Stomach smooth muscle (tissue), 2 donors: ENCODE measurements at regions not wholly inside any gene's neighbourhood (a gene's known extent, or its start where the extent isn't known, plus 50 kb on each side); places are given as distances from the start of the nearest gene placed in this dataset.

Experiments used
- H3K27ac ChIP-seq: one replicate; pipeline ENCODE4 v1.7.0; 2013; ENCODE audit warnings: mild to moderate bottlenecking, low read length, inconsistent platforms
- H3K27me3 ChIP-seq, 2 donors: one replicate each; pipeline ENCODE4 v1.7.0; 2013; ENCODE audit warnings: low read length in 2 of 2; ENCODE audit not compliant: insufficient read depth in 2 of 2, control insufficient read depth in 1 of 2
- H3K36me3 ChIP-seq, 2 donors: one replicate each; pipeline ENCODE4 v1.7.0; 2013; ENCODE audit warnings: low read length in 2 of 2; ENCODE audit not compliant: control insufficient read depth in 2 of 2, insufficient read depth in 2 of 2
- H3K4me1 ChIP-seq: one replicate; pipeline ENCODE4 v1.7.0; 2013; ENCODE audit warnings: low read length; ENCODE audit not compliant: control insufficient read depth, insufficient read depth
- H3K4me3 ChIP-seq, 2 donors: one replicate each; pipeline ENCODE4 v1.7.0; 2013; ENCODE audit warnings: low read length in 2 of 2
- H3K9ac ChIP-seq, 2 donors: one replicate each; pipeline ENCODE4 v1.7.0; 2013; ENCODE audit warnings: low read length in 2 of 2, mild to moderate bottlenecking in 1 of 2
- H3K9me3 ChIP-seq, 2 donors: one replicate each; pipeline ENCODE4 v1.7.0; 2013; ENCODE audit warnings: low read length in 2 of 2; ENCODE audit not compliant: control insufficient read depth in 2 of 2
- donor health status: healthy.
- donor health status: Pancreatic carcinoma.

GRCh38 chrX:46398874-46399273, 146.3 kb downstream of the ZNF674 start:
- Histone ChIP-seq H3K9me3 (peaks cover 0 to 4% of the 10 kb centered on the region in 2 donors), H3K4me3 (no peak overlapping the region), H3K9ac (no peak overlapping the region), H3K27ac (no peak overlapping the region), H3K36me3 (no peaks in the 10 kb centered on the region), H3K27me3 (peaks cover 0 to 2% of the 10 kb centered on the region in 2 donors), H3K4me1 (no peaks in the 10 kb centered on the region)

GRCh38 chrX:46398126-46398525, 147.1 kb downstream of the ZNF674 start:
- Histone ChIP-seq H3K27me3 (peaks cover 0 to 2% of the 10 kb centered on the region in 2 donors), H3K36me3 (no peaks in the 10 kb centered on the region), H3K4me3 (no peak overlapping the region), H3K9ac (no peak overlapping the region), H3K27ac (no peak overlapping the region), H3K9me3 (peaks cover 0 to 4% of the 10 kb centered on the region in 2 donors), H3K4me1 (no peaks in the 10 kb centered on the region)

GRCh38 chrX:46386511-46386910, 158.7 kb downstream of the ZNF674 start:
- H3K4me1 ChIP-seq = no peaks in the 10 kb centered on the region
- peaks cover 0 to 8% of the 10 kb centered on the region in 2 donors for H3K27me3 ChIP-seq
- H3K36me3 ChIP-seq = no peaks in the 10 kb centered on the region

GRCh38 chrX:46383006-46383405, 162.2 kb downstream of the ZNF674 start:
- Histone ChIP-seq H3K36me3 (no peaks in the 10 kb centered on the region), H3K27me3 (peaks cover 0 to 7% of the 10 kb centered on the region in 2 donors), H3K27ac (no peak overlapping the region), H3K9ac (no peak overlapping the region), H3K4me3 (no peak overlapping the region), H3K9me3 (no peaks in the 10 kb centered on the region), H3K4me1 (no peaks in the 10 kb centered on the region)

More at GRCh38 chrX:46386511-46386910, 158.7 kb downstream of the ZNF674 start:
- Histone ChIP-seq H3K9ac (no peak overlapping the region), H3K4me3 (no peak overlapping the region), H3K27ac (no peak overlapping the region), H3K9me3 (no peaks in the 10 kb centered on the region)

- Histone ChIP-seq H3K27ac (no peak overlapping the region), H3K9me3 (no peaks in the 10 kb centered on the region), H3K4me3 (no peak overlapping the region), H3K4me1 (no peaks in the 10 kb centered on the region), H3K9ac (no peak overlapping the region), H3K27me3 (peaks cover 0 to 7% of the 10 kb centered on the region in 2 donors), H3K36me3 (no peaks in the 10 kb centered on the region)
Measured at GRCh38 chrX:46382595-46382994, 162.6 kb downstream of the ZNF674 start.

GRCh38 chrX:46381630-46382029, 163.6 kb downstream of the ZNF674 start:
- Histone ChIP-seq H3K9ac (no peak overlapping the region), H3K36me3 (no peaks in the 10 kb centered on the region), H3K4me3 (no peak overlapping the region), H3K27ac (no peak overlapping the region), H3K27me3 (peaks cover 0 to 7% of the 10 kb centered on the region in 2 donors), H3K9me3 (no peaks in the 10 kb centered on the region), H3K4me1 (no peaks in the 10 kb centered on the region)

GRCh38 chrX:46380148-46380752, 165.0 kb downstream of the ZNF674 start:
- Histone ChIP-seq H3K4me1 (no peaks in the 10 kb centered on the region), H3K27ac (no peak overlapping the region), H3K27me3 (peaks cover 0 to 4% of the 10 kb centered on the region in 2 donors), H3K9ac (no peak overlapping the region), H3K36me3 (no peaks in the 10 kb centered on the region), H3K9me3 (no peaks in the 10 kb centered on the region), H3K4me3 (no peak overlapping the region)

GRCh38 chrX:46376246-46376885, 168.9 kb downstream of the ZNF674 start:
- Histone ChIP-seq H3K27ac (no peak overlapping the region), H3K9me3 (no peaks in the 10 kb centered on the region), H3K36me3 (no peaks in the 10 kb centered on the region), H3K4me3 (no peak overlapping the region), H3K9ac (no peak overlapping the region), H3K27me3 (peaks cover 0 to under 1% of the 10 kb centered on the region in 2 donors), H3K4me1 (no peaks in the 10 kb centered on the region)

GRCh38 chrX:46375831-46376230, 169.4 kb downstream of the ZNF674 start:
- no peak overlapping the region for H3K9ac ChIP-seq
- H3K36me3 ChIP-seq = no peaks in the 10 kb centered on the region
- no peaks in the 10 kb centered on the region for H3K9me3 ChIP-seq
- no peak overlapping the region for H3K4me3 ChIP-seq
- no peak overlapping the region for H3K27ac ChIP-seq
- no peaks in the 10 kb centered on the region for H3K27me3 ChIP-seq
- no peaks in the 10 kb centered on the region for H3K4me1 ChIP-seq

GRCh38 chrX:46374371-46374770, 170.8 kb downstream of the ZNF674 start:
- Histone ChIP-seq H3K4me1 (no peaks in the 10 kb centered on the region), H3K9ac (no peak overlapping the region), H3K36me3 (no peaks in the 10 kb centered on the region), H3K27ac (no peak overlapping the region), H3K4me3 (no peak overlapping the region), H3K9me3 (no peaks in the 10 kb centered on the region), H3K27me3 (no peaks in the 10 kb centered on the region)

GRCh38 chrX:46367491-46367890, 177.7 kb downstream of the ZNF674 start:
- Histone ChIP-seq H3K9me3 (no peaks in the 10 kb centered on the region), H3K4me1 (no peaks in the 10 kb centered on the region), H3K36me3 (no peaks in the 10 kb centered on the region), H3K27ac (no peak overlapping the region), H3K9ac (no peak overlapping the region), H3K4me3 (no peak overlapping the region), H3K27me3 (no peaks in the 10 kb centered on the region)
